MM.1S (cell line): ENCODE measurements at regions not wholly inside any gene's neighbourhood (a gene's known extent, or its start where the extent isn't known, plus 50 kb on each side); places are given as distances from the start of the nearest gene placed in this dataset.

Experiments
- DNase-seq: peaks from one replicate; pipeline ENCODE4 v3.0.0-alpha.2; 2015
- H2AFZ ChIP-seq: fragments of 300-600 bp; sonication (generic); 2 replicates; pipeline ENCODE4 v1.6.0; 2016; ENCODE audit warnings: antibody characterized with exemption, low read length
- H3F3A ChIP-seq: fragments of 300-600 bp; sonication (generic); 2 replicates; pipeline ENCODE4 v1.6.1; 2016; ENCODE audit warnings: mild to moderate bottlenecking, antibody characterized with exemption, low read length, moderate library complexity, mixed read lengths; ENCODE audit not compliant: insufficient read depth
- H3K27ac ChIP-seq: fragments of 300-600 bp; sonication (generic); 2 replicates; pipeline ENCODE4 v1.5.1; 2016; ENCODE audit warnings: mild to moderate bottlenecking, low read length
- H3K27me3 ChIP-seq: fragments of 300-600 bp; sonication (generic); replicated peaks from 2 replicates; pipeline ENCODE4 v1.6.0; 2016; ENCODE audit warnings: low read length; ENCODE audit not compliant: insufficient read depth
- H3K36me3 ChIP-seq: fragments of 300-600 bp; sonication (generic); replicated peaks from 2 replicates; pipeline ENCODE4 v1.6.1; 2016; ENCODE audit warnings: mild to moderate bottlenecking, low read length, mixed read lengths; ENCODE audit not compliant: insufficient read depth
- H3K4me1 ChIP-seq: fragments of 300-600 bp; sonication (generic); 2 replicates; pipeline ENCODE4 v1.6.1; 2016; ENCODE audit warnings: low read length, mixed read lengths
- H3K4me2 ChIP-seq: fragments of 300-600 bp; sonication (generic); 2 replicates; pipeline ENCODE4 v1.6.0; 2016; ENCODE audit warnings: low read depth, low read length
- H3K4me3 ChIP-seq: fragments of 300-600 bp; sonication (generic); 2 replicates; pipeline ENCODE4 v1.5.1; 2016; ENCODE audit warnings: low read length, mixed read lengths
- H3K79me2 ChIP-seq: fragments of 300-600 bp; sonication (generic); 2 replicates; pipeline ENCODE4 v1.6.1; 2016; ENCODE audit warnings: mixed run types, low read length, mixed read lengths
- H3K9ac ChIP-seq: fragments of 300-600 bp; sonication (generic); 2 replicates; pipeline ENCODE4 v1.6.1; 2016; ENCODE audit warnings: low read length, mixed read lengths
- H3K9me2 ChIP-seq: fragments of 300-600 bp; sonication (generic); replicated peaks from 2 replicates; pipeline ENCODE4 v1.6.1; 2016; ENCODE audit warnings: mild to moderate bottlenecking, low read length, mixed read lengths; ENCODE audit not compliant: insufficient read depth
- H3K9me3 ChIP-seq: fragments of 300-600 bp; sonication (generic); replicated peaks from 2 replicates; pipeline ENCODE4 v1.6.1; 2016; ENCODE audit warnings: mild to moderate bottlenecking, low read length, mixed read lengths; ENCODE audit not compliant: insufficient read depth
- H4K20me1 ChIP-seq: fragments of 300-600 bp; sonication (generic); 2 replicates; pipeline ENCODE4 v1.6.1; 2016; ENCODE audit warnings: mild to moderate bottlenecking, low read length, moderate library complexity, mixed read lengths; ENCODE audit not compliant: insufficient read depth
- EZH2 ChIP-seq: fragments of 300-600 bp; sonication (generic); optimal IDR thresholded peaks from 2 replicates; pipeline ENCODE3; 2017; ENCODE audit warnings: low read depth, mild to moderate bottlenecking, antibody characterized with exemption, low read length, mixed read lengths
- EZH2phosphoT487 ChIP-seq: fragments of 300-600 bp; sonication (generic); IDR thresholded peaks from 2 replicates; pipeline ENCODE4 v1.6.1; 2018; ENCODE audit warnings: antibody characterized with exemption, low read length
- TF ChIP-seq, protein P1 (sequence below): fragments of 300-600 bp; sonication (generic); IDR thresholded peaks from 2 replicates; pipeline ENCODE4 v1.5.1; 2016; ENCODE audit warnings: antibody characterized with exemption, low read length, mixed read lengths

DNA sequence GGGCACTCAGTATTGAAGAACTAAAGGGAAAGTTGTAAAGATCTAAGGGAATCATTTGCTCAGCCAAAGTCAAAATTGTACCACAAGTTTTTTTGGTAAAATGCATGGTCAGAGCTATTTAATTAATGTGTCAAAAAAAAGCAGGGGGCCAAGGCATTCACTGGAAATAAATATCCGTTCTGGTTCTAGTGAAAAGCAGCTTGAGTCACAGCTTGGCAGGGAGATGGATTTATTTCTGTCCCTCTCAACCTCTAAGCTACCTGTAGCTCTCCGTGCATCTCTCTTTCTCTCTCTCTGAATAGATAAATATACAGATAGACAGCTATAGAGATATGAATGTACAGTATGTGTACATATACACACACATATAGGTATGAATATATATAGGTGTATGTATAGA lies 554.4 kb upstream of the TMEM132C start:
- DNase-seq: no peak
- no peak overlapping the region for H2AFZ ChIP-seq
- no peaks in the 10 kb centered on the region for H3K9me2 ChIP-seq
- H3K4me1 ChIP-seq: no peaks in the 10 kb centered on the region
- no peaks in the 10 kb centered on the region for H4K20me1 ChIP-seq
- no peak overlapping the region for H3K27ac ChIP-seq
- H3K27me3 ChIP-seq: no peaks in the 10 kb centered on the region
- H3K4me2 ChIP-seq: no peak overlapping the region
- no peaks in the 10 kb centered on the region for H3K9me3 ChIP-seq
- no peaks in the 10 kb centered on the region for H3K36me3 ChIP-seq
- no peaks in the 10 kb centered on the region for H3F3A ChIP-seq
- H3K79me2 ChIP-seq: no peaks in the 10 kb centered on the region
- H3K4me3 ChIP-seq: no peak overlapping the region
- TF ChIP-seq, protein P1, sequence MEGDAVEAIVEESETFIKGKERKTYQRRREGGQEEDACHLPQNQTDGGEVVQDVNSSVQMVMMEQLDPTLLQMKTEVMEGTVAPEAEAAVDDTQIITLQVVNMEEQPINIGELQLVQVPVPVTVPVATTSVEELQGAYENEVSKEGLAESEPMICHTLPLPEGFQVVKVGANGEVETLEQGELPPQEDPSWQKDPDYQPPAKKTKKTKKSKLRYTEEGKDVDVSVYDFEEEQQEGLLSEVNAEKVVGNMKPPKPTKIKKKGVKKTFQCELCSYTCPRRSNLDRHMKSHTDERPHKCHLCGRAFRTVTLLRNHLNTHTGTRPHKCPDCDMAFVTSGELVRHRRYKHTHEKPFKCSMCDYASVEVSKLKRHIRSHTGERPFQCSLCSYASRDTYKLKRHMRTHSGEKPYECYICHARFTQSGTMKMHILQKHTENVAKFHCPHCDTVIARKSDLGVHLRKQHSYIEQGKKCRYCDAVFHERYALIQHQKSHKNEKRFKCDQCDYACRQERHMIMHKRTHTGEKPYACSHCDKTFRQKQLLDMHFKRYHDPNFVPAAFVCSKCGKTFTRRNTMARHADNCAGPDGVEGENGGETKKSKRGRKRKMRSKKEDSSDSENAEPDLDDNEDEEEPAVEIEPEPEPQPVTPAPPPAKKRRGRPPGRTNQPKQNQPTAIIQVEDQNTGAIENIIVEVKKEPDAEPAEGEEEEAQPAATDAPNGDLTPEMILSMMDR: no peak
- TF ChIP-seq EZH2phosphoT487 (no peak), EZH2 (no peak)
- no peak overlapping the region for H3K9ac ChIP-seq

DNA sequence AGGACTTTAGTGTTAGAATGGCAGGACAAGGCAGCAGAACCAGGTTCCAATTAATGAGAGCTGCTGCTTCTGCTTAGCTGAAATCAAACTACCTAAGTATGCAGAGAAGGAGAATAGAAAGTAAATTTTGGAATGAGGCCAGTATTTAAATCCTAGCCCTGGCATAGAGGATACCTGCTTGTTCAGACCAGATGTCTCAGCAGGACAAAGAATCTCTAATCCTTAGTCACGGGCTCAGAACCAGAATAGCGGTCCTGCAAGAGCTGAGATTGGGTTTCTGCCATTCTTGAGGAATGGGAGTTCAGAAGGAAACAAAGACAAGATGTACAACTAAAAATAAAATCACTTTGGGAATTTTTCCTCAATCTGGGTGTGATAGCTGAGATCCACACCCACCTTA lies 550.8 kb upstream of the TMEM132C start:
- Histone ChIP-seq H3K9me3 (no peaks in the 10 kb centered on the region), H3K4me2 (no peak overlapping the region), H3K79me2 (no peaks in the 10 kb centered on the region), H3K4me3 (no peak overlapping the region), H4K20me1 (no peaks in the 10 kb centered on the region), H3K27ac (no peak overlapping the region), H3K9me2 (no peaks in the 10 kb centered on the region), H3K27me3 (no peaks in the 10 kb centered on the region), H3K9ac (no peak overlapping the region), H3K4me1 (no peaks in the 10 kb centered on the region), H3F3A (no peaks in the 10 kb centered on the region), H3K36me3 (no peaks in the 10 kb centered on the region), H2AFZ (no peak overlapping the region)
- TF ChIP-seq, protein P1: no peak
- no peak for TF ChIP-seq EZH2phosphoT487
- TF ChIP-seq EZH2: no peak
- no peak for DNase-seq

DNA sequence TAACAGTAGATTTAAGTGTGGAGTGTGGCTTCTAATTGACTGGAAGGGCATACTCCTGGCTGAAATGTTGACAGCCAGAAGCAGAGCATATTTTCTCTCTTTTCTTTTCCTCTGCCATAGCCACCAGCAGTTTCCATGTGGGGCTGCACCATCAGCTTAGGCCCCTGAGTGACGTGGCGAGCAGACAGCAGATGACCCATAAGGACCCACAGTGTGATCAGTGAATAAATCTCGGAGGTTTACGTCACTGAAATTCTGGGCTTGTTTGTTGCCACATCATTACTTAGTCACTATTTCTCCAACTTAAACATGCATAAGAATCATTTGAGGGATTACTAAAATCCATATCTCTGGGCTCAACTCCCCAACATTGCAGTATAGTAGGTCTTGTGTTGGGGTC lies 549.7 kb upstream of the TMEM132C start:
- H3K9ac ChIP-seq: no peak overlapping the region
- H3K9me2 ChIP-seq: no peaks in the 10 kb centered on the region
- H4K20me1 ChIP-seq: no peaks in the 10 kb centered on the region
- no peak for DNase-seq
- H3K79me2 ChIP-seq: no peaks in the 10 kb centered on the region
- H3K27me3 ChIP-seq: no peaks in the 10 kb centered on the region
- H3K27ac ChIP-seq: no peak overlapping the region
- no peaks in the 10 kb centered on the region for H3K9me3 ChIP-seq
- TF ChIP-seq EZH2phosphoT487: no peak
- no peak for TF ChIP-seq EZH2
- TF ChIP-seq, protein P1: no peak
- no peak overlapping the region for H3K4me3 ChIP-seq
- H3F3A ChIP-seq: no peaks in the 10 kb centered on the region
- H3K4me1 ChIP-seq: no peaks in the 10 kb centered on the region
- H2AFZ ChIP-seq: no peak overlapping the region
- H3K4me2 ChIP-seq: no peak overlapping the region
- no peaks in the 10 kb centered on the region for H3K36me3 ChIP-seq

DNA sequence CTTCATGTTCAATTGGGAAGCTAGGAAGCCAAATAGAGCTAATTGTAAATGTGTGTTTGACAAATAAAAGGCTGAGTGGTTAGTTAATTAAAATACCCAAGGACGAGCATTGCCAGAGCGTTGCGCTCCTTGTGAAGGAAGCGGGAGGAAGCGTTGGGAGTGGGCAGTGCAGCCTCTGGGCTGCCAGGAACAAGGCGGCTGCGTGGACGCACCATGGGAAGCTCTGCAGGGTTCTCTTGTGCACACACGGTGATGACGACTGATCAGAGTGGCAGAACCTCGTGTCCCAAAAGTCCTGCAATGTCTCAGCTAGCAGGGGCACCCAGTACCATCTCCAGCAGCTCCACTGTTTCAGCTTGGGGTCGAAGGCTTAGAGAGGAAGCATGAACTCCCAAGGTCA lies 546.6 kb upstream of the TMEM132C start:
- H3K4me2 ChIP-seq: no peak overlapping the region
- H3K27ac ChIP-seq: no peak overlapping the region
- H3K9me3 ChIP-seq: no peaks in the 10 kb centered on the region
- no peaks in the 10 kb centered on the region for H3K4me1 ChIP-seq
- H3K36me3 ChIP-seq: no peaks in the 10 kb centered on the region
- H2AFZ ChIP-seq: no peak overlapping the region
- no peaks in the 10 kb centered on the region for H3K27me3 ChIP-seq
- no peaks in the 10 kb centered on the region for H4K20me1 ChIP-seq
- no peak overlapping the region for H3K4me3 ChIP-seq
- TF ChIP-seq EZH2phosphoT487 (no peak), EZH2 (no peak)
- TF ChIP-seq, protein P1: no peak
- H3F3A ChIP-seq: no peaks in the 10 kb centered on the region
- DNase-seq: no peak
- no peaks in the 10 kb centered on the region for H3K9me2 ChIP-seq
- no peaks in the 10 kb centered on the region for H3K79me2 ChIP-seq
- no peak overlapping the region for H3K9ac ChIP-seq
